ENCODE measurements at regions not wholly inside any gene's neighbourhood (a gene's known extent, or its start where the extent isn't known, plus 50 kb on each side); places are given as distances from the start of the nearest gene placed in this dataset.
"Not testable (repeated sequence)": the region's sequence is repeated elsewhere in the genome, so short reads cannot be mapped to it uniquely, and the experiment has no call there.

DNA sequence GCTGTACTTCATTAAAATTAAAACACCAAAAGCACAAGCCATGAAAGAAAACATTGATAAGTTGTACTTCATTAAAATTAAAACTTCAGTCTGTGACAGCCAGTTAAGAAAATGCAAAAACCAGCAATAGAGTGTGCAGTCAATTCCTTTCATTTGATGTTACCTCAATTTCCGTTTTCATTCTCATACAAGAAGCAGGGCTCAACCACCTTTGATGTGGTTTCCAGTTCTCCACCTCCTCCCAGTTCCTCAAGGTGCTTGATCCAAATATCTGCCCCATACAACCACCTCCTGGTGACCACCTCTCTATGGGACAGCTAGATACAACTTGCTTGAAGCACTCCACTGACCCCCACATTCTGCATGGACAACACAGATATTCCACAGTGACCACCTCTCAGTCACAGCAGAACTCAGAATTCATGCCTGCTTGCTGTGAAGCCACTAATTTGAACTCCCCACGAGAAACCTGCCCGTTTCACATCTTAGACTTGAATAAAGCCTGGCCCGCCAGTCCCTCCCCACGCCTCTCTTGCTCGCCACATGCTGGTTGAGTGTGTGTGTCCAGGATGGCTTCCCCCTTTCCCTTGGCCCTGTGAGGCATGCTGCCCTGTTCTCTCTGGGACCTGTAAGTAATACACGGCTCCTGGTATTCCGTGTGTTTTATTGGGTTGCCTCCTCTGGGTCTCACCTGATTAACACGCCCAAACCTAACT lies 66.1 kb downstream of the FAM50B start:
- FAIRE-seq, result no peak
- TF ChIP-seq, protein P1, sequence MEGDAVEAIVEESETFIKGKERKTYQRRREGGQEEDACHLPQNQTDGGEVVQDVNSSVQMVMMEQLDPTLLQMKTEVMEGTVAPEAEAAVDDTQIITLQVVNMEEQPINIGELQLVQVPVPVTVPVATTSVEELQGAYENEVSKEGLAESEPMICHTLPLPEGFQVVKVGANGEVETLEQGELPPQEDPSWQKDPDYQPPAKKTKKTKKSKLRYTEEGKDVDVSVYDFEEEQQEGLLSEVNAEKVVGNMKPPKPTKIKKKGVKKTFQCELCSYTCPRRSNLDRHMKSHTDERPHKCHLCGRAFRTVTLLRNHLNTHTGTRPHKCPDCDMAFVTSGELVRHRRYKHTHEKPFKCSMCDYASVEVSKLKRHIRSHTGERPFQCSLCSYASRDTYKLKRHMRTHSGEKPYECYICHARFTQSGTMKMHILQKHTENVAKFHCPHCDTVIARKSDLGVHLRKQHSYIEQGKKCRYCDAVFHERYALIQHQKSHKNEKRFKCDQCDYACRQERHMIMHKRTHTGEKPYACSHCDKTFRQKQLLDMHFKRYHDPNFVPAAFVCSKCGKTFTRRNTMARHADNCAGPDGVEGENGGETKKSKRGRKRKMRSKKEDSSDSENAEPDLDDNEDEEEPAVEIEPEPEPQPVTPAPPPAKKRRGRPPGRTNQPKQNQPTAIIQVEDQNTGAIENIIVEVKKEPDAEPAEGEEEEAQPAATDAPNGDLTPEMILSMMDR (IDR thresholded peaks at IDR 0.05), result no peak
- 96 to 97% methylated on average over 9 of the region's 9 CpGs for WGBS, 2 donors
- Histone ChIP-seq H3K9me3 (no peaks in the 10 kb centered on the region), H3K27me3 (no peaks in the 10 kb centered on the region), H3K4me1 (peaks cover 35 to 38% (median 36%) of the 10 kb centered on the region in 3 donors), H3K36me3 (no peaks in the 10 kb centered on the region), H3K4me3 (no peak overlapping the region), H3K27ac (no peak overlapping the region)
- intact Hi-C loops (cut with DNase I), result no loop called here
- DNase-seq, result no peak
- ATAC-seq, result no peak

DNA sequence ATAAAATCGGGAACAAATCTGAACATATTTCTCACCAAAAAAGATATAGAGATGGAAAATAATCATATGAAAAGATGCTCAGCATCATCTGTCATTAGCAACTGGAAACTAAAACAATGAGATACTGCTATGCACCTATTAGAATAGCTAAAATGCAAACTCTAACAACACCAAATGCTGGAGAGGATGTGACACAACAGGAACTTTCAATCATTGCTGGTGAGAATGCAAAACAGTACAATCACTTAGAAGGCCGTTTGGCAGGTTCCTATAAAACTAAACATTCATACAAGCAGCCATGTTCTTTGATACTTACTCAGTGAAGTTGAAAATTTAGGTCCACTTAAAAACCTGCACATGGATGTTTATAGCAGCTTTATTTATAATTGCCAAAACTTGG lies 67.0 kb downstream of the FAM50B start:
- no peaks in the 10 kb centered on the region for H3K9me3 ChIP-seq
- no peak overlapping the region for H3K4me3 ChIP-seq
- DNase-seq, result no peak
- H3K4me1 ChIP-seq, result peaks cover 30 to 33% (median 32%) of the 10 kb centered on the region in 3 donors
- H3K27ac ChIP-seq, result no peak overlapping the region
- H3K27me3 ChIP-seq, result no peaks in the 10 kb centered on the region
- H3K36me3 ChIP-seq, result no peaks in the 10 kb centered on the region
- 74 to 79% methylated on average over 2 of the region's 2 CpGs for WGBS, 2 donors
- TF ChIP-seq, protein P1 (IDR thresholded peaks at IDR 0.05), result no peak
- FAIRE-seq, result no peak
- intact Hi-C loops (cut with DNase I), result no loop called here
- no peak for ATAC-seq

DNA sequence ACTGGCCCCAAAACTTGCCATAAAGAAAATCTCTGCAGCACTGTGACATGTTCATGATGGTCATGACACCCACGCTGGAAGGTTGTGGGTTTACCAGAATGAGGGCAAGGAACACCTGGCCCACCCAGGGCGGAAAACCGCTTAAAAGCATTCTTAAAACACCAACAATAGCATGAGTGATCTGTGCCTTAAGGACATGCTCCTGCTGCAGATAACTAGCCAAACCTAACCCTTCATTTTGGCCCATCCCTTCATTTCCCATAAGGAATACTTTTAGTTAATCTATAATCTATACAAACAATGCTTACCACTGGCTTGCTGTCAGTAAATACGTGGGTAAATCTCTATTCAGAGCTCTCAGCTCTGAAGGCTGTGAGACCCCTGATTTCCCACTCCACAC lies 67.6 kb downstream of the FAM50B start:
- H3K27ac ChIP-seq; ATAC-seq; H3K27me3 ChIP-seq; H3K36me3 ChIP-seq; FAIRE-seq; intact Hi-C loops (cut with DNase I); DNase-seq; H3K9me3 ChIP-seq; H3K4me3 ChIP-seq: not testable (repeated sequence)
- 78 to 84% methylated on average over 4 of the region's 4 CpGs for WGBS, 2 donors
- peaks cover 24 to 27% (median 26%) of the 10 kb centered on the region in 3 donors for H3K4me1 ChIP-seq

DNA sequence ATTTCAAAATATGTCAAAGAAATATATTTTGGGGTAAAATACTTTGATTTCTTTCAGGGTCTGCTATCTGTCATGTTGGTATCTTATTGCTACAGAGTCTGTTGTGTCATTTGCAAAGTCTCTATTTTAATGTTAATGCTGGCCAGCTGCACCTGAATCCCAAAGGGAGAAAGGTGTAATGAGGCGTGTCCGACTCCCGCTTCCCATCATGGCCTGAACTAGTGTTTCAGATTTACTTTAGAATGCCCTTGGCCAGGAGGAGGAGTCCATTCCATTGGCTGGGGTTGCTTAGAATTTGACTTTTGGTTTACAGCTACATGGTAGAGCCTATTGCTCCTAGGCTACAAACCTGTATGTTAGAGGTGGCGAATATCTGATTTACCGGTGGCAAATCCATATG lies 69.3 kb downstream of the FAM50B start:
- Histone ChIP-seq H3K4me3 (no peak overlapping the region), H3K9me3 (no peaks in the 10 kb centered on the region), H3K4me1 (peaks cover 11 to 12% (median 12%) of the 10 kb centered on the region in 3 donors), H3K27ac (no peak overlapping the region), H3K27me3 (no peaks in the 10 kb centered on the region), H3K36me3 (no peaks in the 10 kb centered on the region)
- ATAC-seq (no peak), FAIRE-seq (no peak), DNase-seq (no peak)
- WGBS, 2 donors, result 96% methylated on average over 5 of the region's 5 CpGs
- intact Hi-C loops (cut with DNase I), result no loop called here
- TF ChIP-seq, protein P1 (IDR thresholded peaks at IDR 0.05), result no peak

DNA sequence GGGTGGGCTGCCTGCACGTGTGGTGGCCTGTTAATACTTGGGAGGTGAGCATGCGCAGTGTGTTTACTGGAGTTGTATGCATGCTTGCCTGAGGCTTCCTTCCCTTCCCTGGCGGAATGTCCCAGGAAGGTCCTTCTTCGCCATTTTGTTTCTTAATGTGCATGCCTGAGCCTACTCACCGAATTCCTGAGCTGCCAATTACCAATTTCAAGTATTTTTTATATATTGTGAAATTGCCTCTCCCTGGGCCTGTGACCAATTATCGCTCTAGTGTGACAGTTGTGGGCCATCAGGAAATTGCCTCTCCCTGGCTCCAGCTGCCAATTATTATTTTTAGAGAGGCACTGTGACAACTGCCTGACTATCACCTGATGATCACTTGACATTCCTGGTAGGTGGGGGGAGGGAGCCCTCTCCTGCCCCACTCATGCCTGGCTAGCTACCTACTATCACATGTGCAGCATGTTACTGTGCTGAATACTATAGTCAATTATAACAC lies 70.0 kb downstream of the FAM50B start:
- no peak for DNase-seq
- no peaks in the 10 kb centered on the region for H3K36me3 ChIP-seq
- no peak for FAIRE-seq
- intact Hi-C loops (cut with DNase I), result no loop called here
- no peak for ATAC-seq
- no peaks in the 10 kb centered on the region for H3K9me3 ChIP-seq
- H3K4me1 ChIP-seq, result peaks cover 4 to 7% (median 6%) of the 10 kb centered on the region in 3 donors
- 91% methylated on average over 6 of the region's 6 CpGs for WGBS, 2 donors
- TF ChIP-seq, protein P1 (IDR thresholded peaks at IDR 0.05), result no peak
- H3K27ac ChIP-seq, result no peak overlapping the region
- H3K27me3 ChIP-seq, result no peaks in the 10 kb centered on the region
- no peak overlapping the region for H3K4me3 ChIP-seq
